ENCODE measurements at regions not wholly inside any gene's neighbourhood (a gene's known extent, or its start where the extent isn't known, plus 50 kb on each side); places are given as distances from the start of the nearest gene placed in this dataset.
"Not testable (repeated sequence)": the region's sequence is repeated elsewhere in the genome, so short reads cannot be mapped to it uniquely, and the experiment has no call there.

DNA sequence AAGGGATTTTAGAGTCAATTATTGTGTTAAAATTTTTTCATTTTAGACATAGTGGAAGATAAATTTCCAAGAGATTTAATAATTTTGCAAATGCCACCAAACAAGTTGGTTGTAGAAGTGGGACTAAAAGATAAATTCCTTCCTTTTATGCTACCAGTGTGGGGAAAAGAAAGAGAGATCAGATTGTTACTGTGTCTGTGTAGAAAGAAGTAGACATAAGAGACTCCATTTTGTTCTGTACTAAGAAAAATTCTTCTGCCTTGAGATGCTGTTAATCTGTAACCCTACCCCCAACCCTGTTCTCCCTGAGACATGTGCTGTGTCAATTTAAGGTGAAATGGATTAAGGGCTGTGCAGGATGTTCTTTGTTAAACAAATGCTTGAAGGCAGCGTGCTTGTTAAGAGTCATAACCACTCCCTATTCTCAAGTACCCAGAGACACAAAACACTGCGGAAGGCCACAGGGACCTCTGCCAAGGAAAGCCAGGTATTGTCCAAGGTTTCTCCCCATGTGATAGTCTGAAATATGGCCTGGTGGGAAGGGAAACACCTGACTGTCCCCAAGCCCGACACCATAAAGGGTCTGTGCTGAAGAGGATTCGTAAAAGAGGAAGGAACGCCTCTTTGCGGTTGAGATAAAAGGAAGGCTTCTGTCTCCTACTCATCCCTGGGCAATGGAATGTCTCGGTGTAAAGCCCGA is 117.0 kb downstream of the CEP44 start:
- DNase-seq, result not testable (repeated sequence)

DNA sequence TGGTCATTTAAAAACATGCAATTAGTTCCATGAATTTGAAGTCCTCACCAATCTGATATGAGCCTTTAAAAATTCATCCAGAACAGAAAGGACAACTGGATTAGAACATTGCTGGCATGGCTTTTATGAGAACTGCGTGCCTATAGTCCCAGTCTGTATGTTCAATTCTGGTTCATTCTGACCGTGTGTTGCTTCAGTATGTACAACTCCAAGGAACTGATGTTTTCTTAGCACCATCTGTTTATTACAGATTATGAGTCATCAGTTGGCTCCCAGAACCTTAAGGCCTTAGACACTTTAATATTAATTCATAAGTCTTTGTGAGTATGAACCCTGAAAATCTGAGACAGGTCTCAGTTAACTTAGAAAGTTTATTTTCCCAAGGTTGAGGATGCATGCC is 115.0 kb downstream of the CEP44 start:
- DNase-seq, result no peak

DNA sequence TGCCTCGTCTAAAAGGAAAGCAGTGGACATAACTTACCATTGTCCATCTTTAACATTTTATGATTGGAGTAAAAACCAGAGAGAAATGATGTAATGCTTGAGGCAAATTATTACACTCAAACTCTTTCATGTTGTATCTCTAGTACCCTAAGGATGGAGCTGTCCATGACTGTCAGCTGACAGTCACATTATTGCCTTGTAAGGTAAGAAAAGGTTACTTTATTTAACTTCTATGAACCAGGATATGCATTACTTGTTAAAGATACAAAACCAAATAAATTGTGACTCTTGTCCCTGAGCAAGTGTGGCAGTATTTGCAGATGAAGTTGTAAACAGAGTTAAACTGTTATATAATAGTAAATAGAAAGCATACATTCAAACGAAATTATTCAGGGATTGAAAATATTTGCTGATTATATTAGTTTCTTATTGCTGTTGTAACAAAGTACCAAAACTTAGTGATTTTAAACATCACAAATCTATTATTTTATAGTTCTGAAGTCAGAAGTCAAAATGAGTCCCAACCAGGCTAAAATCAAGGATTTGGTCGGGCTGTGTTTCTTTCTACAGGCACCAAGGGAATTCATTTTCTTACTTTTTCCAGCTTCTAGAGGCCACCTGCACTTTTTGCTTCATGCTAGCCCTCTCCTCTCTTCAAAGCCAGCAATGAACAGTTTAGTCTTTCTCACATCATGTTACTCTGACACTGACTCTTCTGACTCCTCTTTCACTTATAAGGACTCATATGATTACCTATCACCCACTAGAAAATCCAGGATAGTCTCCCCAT is 113.8 kb downstream of the CEP44 start:
- no peak for DNase-seq

DNA sequence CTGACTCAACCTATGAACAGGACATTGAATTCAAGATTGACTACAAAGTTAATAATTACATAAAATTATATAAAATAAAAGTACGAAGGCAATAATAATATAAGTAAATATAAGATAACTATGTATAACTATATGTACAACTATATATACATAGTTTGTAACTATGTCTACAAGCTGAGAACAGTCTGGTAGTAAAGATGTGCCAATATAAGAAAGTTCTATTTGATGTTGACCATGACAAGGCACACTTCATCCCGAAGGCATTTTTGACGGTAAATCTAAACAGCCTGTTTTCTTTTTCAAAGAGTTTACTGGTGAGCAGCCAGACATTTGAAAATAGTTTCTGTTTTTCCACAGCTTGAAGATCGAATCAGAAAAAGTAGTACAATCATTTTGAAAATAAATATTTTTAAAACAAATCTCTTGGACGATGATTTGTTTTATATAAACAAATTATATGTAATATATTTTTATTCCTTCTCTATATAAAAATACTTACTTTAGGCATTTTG is 112.9 kb downstream of the CEP44 start:
- no peak for DNase-seq

DNA sequence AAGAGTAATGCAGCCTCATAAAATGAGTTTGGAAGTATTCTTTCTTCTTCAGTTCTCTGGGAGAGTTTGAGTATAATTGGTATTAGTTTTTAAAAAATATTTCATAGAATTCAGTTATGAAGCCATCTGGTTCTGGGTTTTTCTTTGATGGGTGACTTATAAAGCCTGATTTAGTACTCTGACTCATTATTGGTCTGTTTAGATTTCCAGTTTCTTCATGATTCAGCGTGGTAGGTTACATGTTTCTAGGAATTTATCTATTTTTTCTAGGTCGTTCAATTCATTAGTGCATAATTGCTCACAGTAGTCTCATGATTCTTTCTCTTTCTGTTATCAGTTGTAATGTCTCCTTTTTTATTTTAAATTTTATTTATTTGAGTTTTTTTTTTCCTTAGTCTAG is 111.2 kb downstream of the CEP44 start:
- no peak for DNase-seq

DNA sequence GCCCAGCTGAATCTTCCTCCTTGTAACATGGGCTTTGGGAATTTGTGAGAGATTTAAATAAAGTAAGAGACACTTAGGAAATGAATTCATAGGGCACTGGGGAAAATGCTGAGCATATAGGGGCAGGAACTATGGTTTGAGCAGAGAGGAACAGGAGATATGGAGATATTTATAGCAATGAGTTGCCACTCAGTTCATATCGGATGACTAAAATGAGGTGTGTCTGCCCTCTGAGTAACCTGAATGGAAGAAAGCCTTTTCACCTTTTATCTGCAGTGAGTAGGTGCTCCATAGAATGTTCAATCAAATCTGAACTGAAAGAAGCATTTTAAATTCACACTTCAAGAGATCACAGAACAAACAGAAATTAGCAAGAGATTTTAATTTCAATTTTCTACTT is 105.7 kb downstream of the CEP44 start:
- no peak for DNase-seq

DNA sequence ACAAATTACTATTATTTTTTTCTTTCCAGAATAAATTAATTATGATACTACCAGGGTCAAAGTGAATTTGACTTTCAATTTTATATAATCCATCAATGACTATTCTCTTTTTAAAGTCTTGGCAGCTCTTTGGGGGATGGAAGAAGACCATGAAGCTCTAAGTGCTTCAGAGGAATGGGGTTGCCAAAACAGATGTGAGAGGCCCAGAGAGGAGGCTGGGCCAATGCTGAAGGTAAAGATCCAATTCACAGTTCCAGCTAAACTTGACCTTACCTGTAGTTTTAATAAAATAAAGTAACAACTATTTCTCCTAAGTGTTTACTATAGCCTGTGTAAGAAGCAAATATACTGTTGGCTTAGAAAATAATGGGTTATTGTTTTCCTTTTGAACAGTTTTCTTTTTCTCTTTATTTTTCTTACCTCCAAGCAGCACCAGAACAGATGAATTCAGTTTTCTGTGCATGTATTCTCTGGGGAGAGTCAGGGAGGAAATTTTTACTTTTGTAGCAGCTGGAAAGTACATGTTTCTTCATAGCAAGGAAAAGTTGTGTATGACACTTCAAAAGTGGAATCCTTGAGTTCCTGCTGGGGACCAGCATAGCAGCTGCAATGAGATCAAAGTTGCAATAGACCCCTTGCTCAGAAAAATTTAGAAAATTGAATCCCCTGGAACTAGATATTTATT is 104.9 kb downstream of the CEP44 start:
- DNase-seq, result no peak

DNA sequence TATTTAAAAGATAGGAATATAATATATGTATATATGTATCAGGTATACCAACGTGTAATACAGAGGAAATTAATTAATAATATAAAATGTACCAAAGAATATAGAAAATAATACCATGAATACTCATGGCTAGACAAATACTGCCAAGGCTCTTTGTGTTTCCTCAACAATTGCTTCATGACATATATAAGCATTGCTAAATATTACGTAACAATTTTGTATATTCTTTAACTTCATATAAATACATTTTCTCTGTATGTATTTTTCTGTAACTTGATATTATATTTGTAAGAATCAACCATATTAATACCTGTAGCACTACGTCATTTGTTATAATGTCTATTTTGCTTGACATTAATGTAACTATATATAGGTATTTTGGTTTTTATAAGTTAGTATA is 104.0 kb downstream of the CEP44 start:
- no peak for DNase-seq

DNA sequence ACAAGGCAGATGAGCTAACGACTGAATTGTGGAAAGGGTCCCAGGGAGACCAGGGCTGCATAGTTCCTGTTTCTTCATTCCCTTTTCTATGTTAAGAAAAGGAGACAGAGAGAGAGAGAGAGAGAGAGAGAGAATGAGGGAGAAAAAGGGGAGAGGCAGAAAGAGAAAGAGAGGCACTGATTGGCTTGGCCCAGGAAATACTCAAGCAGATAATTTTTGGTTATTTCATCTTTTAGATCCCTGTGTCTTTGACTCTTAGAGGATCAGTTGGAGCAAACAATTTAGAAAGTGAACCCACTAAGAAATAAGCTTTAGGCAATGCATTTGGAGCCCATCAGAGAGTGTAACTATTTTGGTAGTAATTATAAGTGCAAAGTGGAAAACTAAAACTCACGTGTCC is 103.4 kb downstream of the CEP44 start:
- DNase-seq, result no peak

DNA sequence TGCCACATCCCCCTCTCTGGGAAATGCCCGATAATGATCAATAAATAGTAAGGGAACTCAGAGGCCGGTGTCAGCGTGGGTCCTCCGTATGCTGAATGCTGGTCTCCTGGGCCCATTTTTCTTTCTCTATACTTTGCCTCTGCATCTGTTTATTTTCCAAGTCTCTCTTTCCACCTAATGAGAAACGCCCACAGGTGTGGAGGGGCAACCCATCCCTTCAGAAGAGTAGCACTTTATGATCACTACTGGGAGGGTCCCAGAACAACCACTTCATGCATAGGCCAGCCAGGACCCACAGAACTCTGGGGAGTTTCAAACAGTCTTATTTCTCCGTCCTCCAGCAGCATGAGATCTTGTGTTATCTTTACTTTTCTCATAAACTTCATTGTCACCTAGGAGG is 100.1 kb downstream of the CEP44 start:
- no peak for DNase-seq

DNA sequence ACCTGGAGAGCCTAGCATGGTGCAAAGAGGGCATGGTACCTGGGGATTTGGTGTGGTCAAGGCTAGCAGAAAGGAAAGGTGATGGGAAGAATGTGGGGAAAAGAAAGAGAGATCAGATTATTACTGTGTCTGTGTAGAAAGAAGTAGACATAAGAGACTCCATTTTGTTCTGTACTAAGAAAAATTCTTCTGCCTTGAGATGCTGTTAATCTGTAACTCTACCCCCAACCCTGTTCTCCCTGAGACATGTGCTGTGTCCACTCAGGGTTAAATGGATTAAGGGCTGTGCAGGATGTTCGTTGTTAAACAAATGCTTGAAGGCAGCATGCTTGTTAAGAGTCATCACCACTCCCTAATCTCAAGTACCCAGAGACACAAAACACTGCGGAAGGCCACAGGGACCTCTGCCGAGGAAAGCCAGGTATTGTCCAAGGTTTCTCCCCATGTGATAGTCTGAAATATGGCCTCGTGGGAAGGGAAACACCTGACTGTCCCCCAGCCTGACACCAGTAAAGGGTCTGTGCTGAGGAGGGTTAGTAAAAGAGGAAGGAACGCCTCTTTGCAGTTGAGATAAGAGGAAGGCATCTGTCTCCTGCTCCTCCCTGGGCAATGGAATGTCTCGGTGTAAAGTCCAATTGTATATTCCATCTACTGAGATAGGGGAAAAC is 99.4 kb downstream of the CEP44 start:
- not testable (repeated sequence) for DNase-seq

Data from NCI-H446 (cell line).